HepG2 (cell line): ENCODE measurements at regions not wholly inside any gene's neighbourhood (a gene's known extent, or its start where the extent isn't known, plus 50 kb on each side); places are given as distances from the start of the nearest gene placed in this dataset.

Source experiments
- FOXK1 ChIP-seq: sonication (generic); formaldehyde crosslinking; IDR thresholded peaks from 2 replicates; pipeline ENCODE4 v1.4.0; 2020; ENCODE audit warnings: low read depth, missing genetic modification reagents, borderline replicate concordance
- HDAC2 ChIP-seq: sonication (generic); formaldehyde crosslinking; IDR thresholded peaks from 2 replicates; pipeline ENCODE4 v1.4.0; 2020; ENCODE audit warnings: missing genetic modification reagents
- ISL2 ChIP-seq: sonication (generic); formaldehyde crosslinking; IDR thresholded peaks from 2 replicates; pipeline ENCODE4 v1.5.0; 2020; ENCODE audit warnings: missing genetic modification reagents
- KDM5A ChIP-seq: fragments of 200-600 bp; sonication (generic); IDR thresholded peaks from 2 replicates; pipeline ENCODE4 v1.7.0; 2018; ENCODE audit warnings: antibody characterized with exemption, mild to moderate bottlenecking, low read length, borderline replicate concordance
- MAFG ChIP-seq: sonication (generic); formaldehyde crosslinking; IDR thresholded peaks from 2 replicates; pipeline ENCODE4 v1.5.1; 2020; ENCODE audit warnings: mild to moderate bottlenecking, missing genetic modification reagents
- NR3C1 ChIP-seq: sonication (generic); formaldehyde crosslinking; IDR thresholded peaks from 2 replicates; pipeline ENCODE4 v1.4.0; 2020; ENCODE audit warnings: missing genetic modification reagents
- POLR2AphosphoS5 ChIP-seq: IDR thresholded peaks from 2 replicates; pipeline ENCODE4 v1.6.1; 2012; ENCODE audit warnings: low read depth, low read length
- TOE1 ChIP-seq: sonication (generic); formaldehyde crosslinking; IDR thresholded peaks from 2 replicates; pipeline ENCODE4 v1.4.0; 2020; ENCODE audit warnings: mild to moderate bottlenecking, missing genetic modification reagents
- ZFP36 ChIP-seq: fragments of 150-350 bp; IDR thresholded peaks from 2 replicates; pipeline ENCODE4 v1.6.1; 2018; ENCODE audit warnings: borderline replicate concordance, low read length, low read depth; ENCODE audit not compliant: partially characterized antibody
- ZNF446 ChIP-seq: sonication (generic); formaldehyde crosslinking; IDR thresholded peaks from 2 replicates; pipeline ENCODE4 v1.5.0; 2020; ENCODE audit warnings: mild to moderate bottlenecking, missing genetic modification reagents
- ZNF549 ChIP-seq: sonication (generic); formaldehyde crosslinking; IDR thresholded peaks from 2 replicates; pipeline ENCODE4 v1.5.0; 2020; ENCODE audit warnings: missing genetic modification reagents
- TF ChIP-seq, protein P1 (sequence below): sonication (generic); formaldehyde crosslinking; IDR thresholded peaks from 2 replicates; pipeline ENCODE4 v1.5.0; 2020; ENCODE audit warnings: mild to moderate bottlenecking, missing genetic modification reagents, moderate library complexity

DNA sequence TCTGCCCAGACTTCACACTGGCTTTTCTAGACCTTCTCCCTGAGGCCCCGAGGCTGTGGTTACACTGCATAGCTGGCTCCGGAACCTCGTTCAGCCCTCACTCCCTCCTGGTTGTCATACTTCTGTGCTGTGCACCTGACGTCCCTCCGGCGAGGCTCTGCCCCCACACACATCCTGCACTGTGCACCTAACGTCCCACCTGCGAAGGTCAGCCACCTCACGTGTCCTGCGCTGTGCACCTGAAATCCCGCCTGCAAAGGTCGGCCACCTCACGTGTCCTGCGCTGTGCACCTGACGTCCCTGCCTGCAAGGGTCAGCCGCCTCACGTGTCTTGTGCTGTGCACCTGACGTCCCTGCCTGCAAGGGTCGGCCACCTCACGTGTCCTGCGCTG, 111.0 kb upstream of the FRMD1 start:
- no peak for TF ChIP-seq FOXK1 (CRISPR knock-in tag)
- TF ChIP-seq POLR2AphosphoS5 = no peak
- no peak for TF ChIP-seq TOE1 (CRISPR knock-in tag)
- TF ChIP-seq ZNF549 (CRISPR knock-in tag) = no peak
- no peak for TF ChIP-seq NR3C1 (CRISPR knock-in tag)
- no peak for TF ChIP-seq ZNF446 (CRISPR knock-in tag)
- no peak for TF ChIP-seq MAFG
- TF ChIP-seq KDM5A = no peak
- TF ChIP-seq HDAC2 (CRISPR knock-in tag) = no peak
- TF ChIP-seq ISL2 = no peak
- no peak for TF ChIP-seq ZFP36
- TF ChIP-seq, protein P1, sequence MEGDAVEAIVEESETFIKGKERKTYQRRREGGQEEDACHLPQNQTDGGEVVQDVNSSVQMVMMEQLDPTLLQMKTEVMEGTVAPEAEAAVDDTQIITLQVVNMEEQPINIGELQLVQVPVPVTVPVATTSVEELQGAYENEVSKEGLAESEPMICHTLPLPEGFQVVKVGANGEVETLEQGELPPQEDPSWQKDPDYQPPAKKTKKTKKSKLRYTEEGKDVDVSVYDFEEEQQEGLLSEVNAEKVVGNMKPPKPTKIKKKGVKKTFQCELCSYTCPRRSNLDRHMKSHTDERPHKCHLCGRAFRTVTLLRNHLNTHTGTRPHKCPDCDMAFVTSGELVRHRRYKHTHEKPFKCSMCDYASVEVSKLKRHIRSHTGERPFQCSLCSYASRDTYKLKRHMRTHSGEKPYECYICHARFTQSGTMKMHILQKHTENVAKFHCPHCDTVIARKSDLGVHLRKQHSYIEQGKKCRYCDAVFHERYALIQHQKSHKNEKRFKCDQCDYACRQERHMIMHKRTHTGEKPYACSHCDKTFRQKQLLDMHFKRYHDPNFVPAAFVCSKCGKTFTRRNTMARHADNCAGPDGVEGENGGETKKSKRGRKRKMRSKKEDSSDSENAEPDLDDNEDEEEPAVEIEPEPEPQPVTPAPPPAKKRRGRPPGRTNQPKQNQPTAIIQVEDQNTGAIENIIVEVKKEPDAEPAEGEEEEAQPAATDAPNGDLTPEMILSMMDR (CRISPR knock-in tag) = no peak
